ENCODE measurements at regions not wholly inside any gene's neighbourhood (a gene's known extent, or its start where the extent isn't known, plus 50 kb on each side); places are given as distances from the start of the nearest gene placed in this dataset.
"Not testable (repeated sequence)": the region's sequence is repeated elsewhere in the genome, so short reads cannot be mapped to it uniquely, and the experiment has no call there.

DNA sequence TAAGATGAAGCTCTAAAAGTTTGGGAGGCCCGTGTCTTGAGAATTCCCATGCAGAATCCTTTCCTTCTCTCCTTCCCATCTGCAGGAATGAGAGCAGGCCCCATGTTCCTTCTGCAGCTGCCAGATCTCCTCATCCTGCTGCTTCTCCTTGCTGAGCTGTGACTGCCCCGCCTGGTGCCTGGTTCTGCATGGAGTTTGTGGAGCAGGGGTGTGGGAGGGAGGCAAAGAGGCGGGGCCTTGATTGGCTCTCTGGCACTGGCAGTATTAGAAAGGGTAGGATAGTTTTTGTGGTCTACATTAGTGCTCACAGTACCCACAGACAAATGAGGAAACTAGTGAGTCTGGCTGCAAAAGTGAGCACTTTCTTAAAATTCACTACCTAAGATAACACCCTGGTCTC, 91.1 kb upstream of the CLPB start:
- DNase-seq: peak in 14 of 58 donors; percentile 8 to 52 (median 23)

- no peak for DNase-seq
Observed at GRCh38 chr11:72524711-72525110, 90.4 kb upstream of the CLPB start.

GRCh38 chr11:72523991-72524390, 89.7 kb upstream of the CLPB start:
- no peak for DNase-seq

DNA sequence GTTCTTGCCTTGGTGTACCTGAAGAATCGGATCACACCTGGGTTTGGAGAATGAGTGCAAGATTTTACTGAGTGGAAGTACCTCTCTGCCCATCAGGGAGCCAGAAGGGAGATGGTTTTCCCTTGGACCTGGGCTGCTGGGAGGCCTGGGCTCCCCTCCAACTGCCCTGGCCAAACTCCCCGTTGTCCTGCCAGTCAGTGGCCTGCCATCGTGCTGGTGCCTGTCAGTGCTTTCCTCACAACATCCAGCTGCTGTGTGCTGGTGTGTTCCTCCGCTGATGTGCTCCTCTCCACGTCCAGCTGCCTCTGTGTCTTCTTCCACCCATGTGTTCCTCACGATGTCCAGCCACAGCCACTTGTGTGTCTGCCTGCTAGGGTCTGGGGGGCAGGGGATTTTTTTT, 87.9 kb upstream of the CLPB start:
- peak in 29 of 58 donors; percentile 16 to 62 (median 33) for DNase-seq

- peak in 10 of 58 donors; percentile 8 to 56 (median 30) for DNase-seq
Observed at GRCh38 chr11:72521664-72522063, 87.3 kb upstream of the CLPB start.

GRCh38 chr11:72520815-72521214, 86.5 kb upstream of the CLPB start:
- DNase-seq: no peak

- DNase-seq: not testable (repeated sequence)
Observed at GRCh38 chr11:72519882-72520281, 85.6 kb upstream of the CLPB start.

GRCh38 chr11:72519220-72519881, 85.0 kb upstream of the CLPB start:
- DNase-seq: no peak

DNA sequence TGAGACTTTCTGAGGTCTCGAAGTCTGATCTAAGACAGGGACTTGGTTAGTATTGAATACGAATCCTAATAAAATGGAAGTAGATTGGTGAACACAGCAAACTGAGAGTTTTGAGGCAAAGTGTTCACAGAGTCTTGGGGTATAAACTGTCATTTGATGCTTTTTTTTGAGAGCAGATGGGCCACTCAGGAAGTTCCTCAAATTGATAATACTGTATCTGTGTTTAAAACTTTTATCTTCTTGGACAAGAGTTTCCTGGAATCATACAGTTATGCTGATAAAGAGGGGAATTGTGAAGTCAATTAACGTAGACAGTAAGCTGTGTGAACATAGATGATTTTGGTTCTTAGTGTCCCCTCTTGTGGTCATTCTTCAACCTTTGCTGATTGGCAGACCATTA, 80.0 kb upstream of the CLPB start:
- DNase-seq: no peak

- no peak for DNase-seq
Observed at GRCh38 chr11:72513411-72513810, 79.1 kb upstream of the CLPB start.

- DNase-seq: no peak
Observed at GRCh38 chr11:72512956-72513355, 78.6 kb upstream of the CLPB start.

GRCh38 chr11:72511393-72512047, 77.2 kb upstream of the CLPB start:
- DNase-seq: no peak

DNA sequence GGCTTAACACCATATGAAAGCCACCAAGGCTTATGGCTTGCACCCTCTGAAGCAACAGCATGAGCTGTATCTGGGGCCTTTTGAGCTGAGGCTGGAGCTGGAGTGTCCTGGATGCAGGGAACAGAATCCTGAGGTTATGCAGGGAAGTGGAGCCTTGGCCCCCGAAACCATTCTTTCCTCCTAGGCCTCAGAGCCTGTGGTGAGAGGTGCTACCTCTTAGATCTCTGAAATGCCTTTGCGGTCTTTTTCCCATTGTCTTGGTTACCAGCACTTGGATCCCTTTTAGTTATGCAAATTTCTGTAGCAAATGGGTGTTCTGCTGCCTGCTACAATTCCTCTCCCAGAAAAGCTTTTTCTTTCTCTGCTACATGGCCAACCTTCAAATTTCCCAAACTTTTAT, 72.7 kb upstream of the CLPB start:
- DNase-seq: no peak

- no peak for DNase-seq
Observed at GRCh38 chr11:72497731-72498130, 63.4 kb upstream of the CLPB start.

GRCh38 chr11:72494109-72494429, 59.7 kb upstream of the CLPB start:
- no peak for DNase-seq

DNA sequence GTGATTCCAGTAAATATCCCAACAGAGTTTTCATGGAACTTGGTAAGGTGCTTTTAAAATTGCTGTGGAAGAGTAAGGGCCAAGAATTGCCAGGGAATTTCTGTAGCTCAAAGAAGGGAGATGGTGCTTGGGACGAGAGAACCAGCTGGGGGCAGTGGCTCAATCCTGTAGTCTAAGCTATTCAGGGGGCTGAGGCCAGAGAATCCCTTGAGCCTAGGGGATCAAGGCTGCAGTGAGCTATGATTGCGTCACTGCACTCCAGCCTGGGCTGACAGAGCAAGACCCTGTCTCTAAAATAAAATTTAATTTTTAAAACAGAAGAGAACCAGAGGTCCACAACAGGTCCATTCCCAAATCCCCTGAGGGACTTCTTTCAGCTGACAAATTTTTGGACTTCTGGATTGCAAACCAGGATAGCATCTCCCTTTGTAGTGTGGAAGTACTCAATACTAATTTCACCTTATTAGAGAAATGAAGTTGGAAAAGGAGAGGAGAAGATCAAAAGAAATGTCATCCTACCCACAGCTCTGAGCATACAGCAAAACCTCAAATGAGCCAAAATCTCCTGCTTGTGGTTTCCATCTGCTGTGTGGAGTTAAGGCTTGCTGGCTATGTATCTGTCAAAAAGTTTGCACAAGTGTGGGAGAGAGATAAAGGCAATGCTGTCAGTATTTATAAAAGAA, 59.2 kb upstream of the CLPB start:
- peak in 1 of 58 donors; percentile 16 for DNase-seq

DNA sequence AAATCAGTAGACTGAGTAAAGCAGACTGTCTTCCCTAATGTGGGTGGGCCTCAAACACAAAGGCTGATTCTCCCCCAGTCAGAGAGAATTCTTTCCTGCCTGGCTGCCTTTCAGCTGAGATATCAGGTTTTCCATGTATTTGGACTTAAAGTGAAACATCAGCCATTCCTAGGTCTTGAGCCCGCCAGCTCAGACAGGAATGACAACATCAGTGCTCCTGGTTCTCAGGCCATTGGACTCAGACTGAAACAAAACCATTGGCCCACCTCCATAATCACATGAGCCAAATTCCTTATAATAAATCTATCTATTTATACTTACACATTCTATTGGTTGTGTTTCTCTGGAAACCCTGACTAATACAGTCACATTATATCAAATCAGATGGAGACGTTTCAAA, 56.7 kb upstream of the CLPB start:
- no peak for DNase-seq
